GM19328 (cell line): ENCODE measurements at regions not wholly inside any gene's neighbourhood (a gene's known extent, or its start where the extent isn't known, plus 50 kb on each side); places are given as distances from the start of the nearest gene placed in this dataset.

ENCODE experiments used
- ATAC-seq: cut with Tn5 transposase; IDR thresholded peaks from one replicate; pipeline ENCODE4 v1.9.1; 2021; ENCODE audit warnings: mild to moderate bottlenecking, moderate library complexity; ENCODE audit not compliant: unreplicated experiment

- ATAC-seq = no peak
Observed at GRCh38 chr13:33615436-33615835, 202.5 kb upstream of the RFC3 start.

- ATAC-seq = no peak
Observed at GRCh38 chr13:33616130-33616529, 201.8 kb upstream of the RFC3 start.

GRCh38 chr13:33617055-33617454, 200.9 kb upstream of the RFC3 start:
- no peak for ATAC-seq

GRCh38 chr13:33624253-33624652, 193.7 kb upstream of the RFC3 start:
- ATAC-seq = no peak

GRCh38 chr13:33624740-33625139, 193.2 kb upstream of the RFC3 start:
- no peak for ATAC-seq

GRCh38 chr13:33626407-33626806, 191.5 kb upstream of the RFC3 start:
- no peak for ATAC-seq

GRCh38 chr13:33628662-33629061, 189.3 kb upstream of the RFC3 start:
- ATAC-seq = no peak

GRCh38 chr13:33629605-33630360, 188.2 kb upstream of the RFC3 start:
- no peak for ATAC-seq

GRCh38 chr13:33633701-33634545, 184.0 kb upstream of the RFC3 start:
- ATAC-seq = no peak

GRCh38 chr13:33634546-33634982, 183.4 kb upstream of the RFC3 start:
- no peak for ATAC-seq

GRCh38 chr13:33636243-33636642, 181.7 kb upstream of the RFC3 start:
- no peak for ATAC-seq

- ATAC-seq = no peak
Observed at GRCh38 chr13:33636955-33637670, 180.8 kb upstream of the RFC3 start.

GRCh38 chr13:33637978-33638743, 179.8 kb upstream of the RFC3 start:
- ATAC-seq = no peak

GRCh38 chr13:33639158-33639557, 178.8 kb upstream of the RFC3 start:
- no peak for ATAC-seq

GRCh38 chr13:33639626-33640080, 178.3 kb upstream of the RFC3 start:
- ATAC-seq = no peak

- ATAC-seq = no peak
Observed at GRCh38 chr13:33640832-33641231, 177.1 kb upstream of the RFC3 start.

GRCh38 chr13:33642374-33643065, 175.4 kb upstream of the RFC3 start:
- ATAC-seq = no peak

- ATAC-seq = no peak
Observed at GRCh38 chr13:33644581-33645543, 173.1 kb upstream of the RFC3 start.
